Stimulated activated CD4-positive, alpha-beta T cell treated with anti-CD3 and anti-CD28 coated beads, Interleukin-12 subunit alpha, Interleukin-12 subunit beta, amount 100 ng/mL, for 48 hours (primary cell): ENCODE measurements at regions not wholly inside any gene's neighbourhood (a gene's known extent, or its start where the extent isn't known, plus 50 kb on each side); places are given as distances from the start of the nearest gene placed in this dataset.

Experiments
- DNase-seq, 3 donors: peaks; one replicate each; pipeline ENCODE4 v3.0.0-alpha.2; 2020; ENCODE audit warnings: low read depth in 2 of 3, low spot score in 1 of 3

DNA sequence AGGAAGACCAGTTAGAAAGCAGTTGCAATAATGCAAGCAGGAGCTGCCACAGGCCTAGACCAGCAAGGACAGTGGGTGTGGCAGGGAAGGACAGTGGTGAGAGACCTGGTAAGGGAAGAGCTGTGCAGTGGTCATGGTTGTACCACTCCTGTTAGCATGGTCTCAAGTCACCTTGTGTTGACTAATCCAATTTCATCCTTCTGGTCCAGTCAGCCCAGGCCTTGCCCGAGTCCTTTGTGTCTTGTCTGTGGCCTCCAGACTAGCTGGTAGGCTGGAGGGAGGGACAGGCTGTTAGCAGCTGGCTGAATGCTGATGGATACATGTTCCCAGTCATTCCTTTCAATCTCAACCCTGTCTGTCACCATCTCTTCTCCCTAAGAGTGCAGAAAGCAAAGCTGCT is 54.1 kb upstream of the BRD7 start:
- DNase-seq, result no peak

DNA sequence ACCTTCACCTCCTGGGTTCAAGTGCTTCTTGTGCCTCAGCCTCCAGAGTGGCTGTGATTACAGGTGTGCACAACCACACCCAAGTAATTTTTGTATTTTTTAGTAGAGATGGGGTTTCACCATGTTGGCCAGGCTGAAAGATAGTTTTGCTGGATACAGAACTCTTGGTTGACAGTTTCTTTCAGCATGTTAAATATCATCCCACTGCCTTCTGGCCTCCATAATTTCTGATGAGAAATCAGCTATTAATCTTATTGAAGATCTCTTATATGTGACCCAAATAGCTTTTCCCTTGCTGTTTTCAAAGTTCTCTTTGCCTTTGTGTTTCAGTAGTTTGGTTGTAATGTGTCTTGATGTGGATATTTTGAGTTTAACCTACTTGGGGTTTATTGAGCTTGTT is 50.3 kb upstream of the BRD7 start:
- no peak for DNase-seq
